Stimulated activated CD8-positive, alpha-beta memory T cell treated with anti-CD3 and anti-CD28 coated beads, Interleukin-7, amount 100 ng/mL, for 48 hours (primary cell): ENCODE measurements at regions not wholly inside any gene's neighbourhood (a gene's known extent, or its start where the extent isn't known, plus 50 kb on each side); places are given as distances from the start of the nearest gene placed in this dataset.

Experiments used
- DNase-seq, 2 donors: peaks; one replicate each; pipeline ENCODE4 v3.0.0-alpha.2; 2020; ENCODE audit warnings: low read depth in 1 of 2; ENCODE audit errors: extremely low read depth in 1 of 2

DNA sequence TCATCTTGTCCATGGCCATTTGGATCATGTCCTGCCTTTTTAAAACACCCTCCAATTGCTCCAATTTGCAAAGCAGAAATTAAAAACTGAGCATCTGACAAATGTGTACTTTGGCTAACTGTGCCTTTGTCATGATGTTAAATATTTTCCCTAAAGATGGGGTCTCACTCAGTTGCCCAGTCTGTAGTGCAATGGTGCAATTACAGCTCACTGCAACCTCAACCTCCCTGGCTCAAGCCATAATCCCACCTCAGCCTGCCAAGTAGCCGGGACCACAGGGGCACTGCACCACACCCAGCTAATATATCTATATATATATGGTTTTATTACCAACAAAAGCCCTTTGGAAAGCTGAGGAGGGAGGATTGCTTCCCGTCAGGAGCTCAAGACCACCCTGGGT, 782.7 kb downstream of the UQCRFS1 start:
- DNase-seq = no peak

- no peak for DNase-seq
These were observed 783.6 kb downstream of the UQCRFS1 start for GRCh38 chr19:28429356-28429755.

GRCh38 chr19:28428663-28429348, 784.1 kb downstream of the UQCRFS1 start:
- DNase-seq = no peak

DNA sequence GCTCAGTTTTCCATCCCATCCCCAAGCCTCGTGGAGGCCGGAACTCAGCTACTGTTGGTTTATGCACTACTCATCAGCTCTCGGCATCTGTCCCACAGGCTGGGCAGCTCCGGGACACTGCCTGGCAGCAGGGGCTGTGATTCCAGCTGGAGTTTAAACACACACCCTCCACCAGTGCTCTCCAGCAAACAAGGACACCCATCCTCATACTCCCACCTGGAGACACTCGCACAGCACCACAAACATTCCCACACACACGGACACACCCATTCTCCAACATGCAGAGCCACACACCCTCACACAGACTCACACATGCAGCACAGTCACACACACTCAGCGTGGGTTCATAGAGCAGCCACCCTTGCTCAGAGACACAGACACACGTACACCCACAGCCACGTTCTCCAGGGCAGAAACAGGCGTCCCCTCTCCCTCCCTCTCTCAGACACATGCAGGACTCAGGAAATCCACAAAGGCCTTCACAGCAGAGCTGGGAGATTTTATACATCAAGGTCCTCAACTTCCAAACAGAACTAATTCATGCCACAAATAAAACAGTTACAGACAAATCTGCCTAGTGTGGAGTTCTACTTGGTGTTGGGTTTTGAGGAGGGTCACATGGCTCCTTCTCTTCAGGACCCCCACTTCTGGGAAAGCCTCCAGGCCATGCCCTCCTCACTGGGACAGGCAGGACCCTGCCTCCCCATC, 785.4 kb downstream of the UQCRFS1 start:
- DNase-seq = no peak

DNA sequence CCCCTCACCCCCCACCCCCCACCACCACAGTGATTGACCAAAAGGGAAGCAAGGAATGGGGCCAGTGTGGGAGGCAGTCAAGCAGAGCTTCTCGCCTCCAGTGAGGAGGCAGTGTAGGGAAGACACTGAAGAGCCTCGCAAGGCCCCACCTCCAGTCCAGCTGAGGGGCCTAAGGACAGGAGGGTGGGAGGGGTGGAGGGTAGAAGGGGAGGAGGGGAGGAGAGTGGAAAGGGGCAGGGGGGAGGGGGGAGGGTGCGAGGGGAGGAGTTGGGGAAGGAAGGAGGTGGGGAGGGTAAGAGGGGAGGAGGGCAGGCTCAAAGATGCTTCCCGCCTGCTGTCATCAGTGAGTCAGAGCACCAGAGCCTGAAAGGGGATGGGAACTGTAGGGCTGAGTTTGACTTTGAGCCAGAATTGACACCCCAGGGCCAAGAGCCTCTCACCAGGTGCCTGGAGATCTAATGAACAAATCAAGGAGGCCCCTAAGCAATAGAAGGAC, 786.2 kb downstream of the UQCRFS1 start:
- DNase-seq = no peak

DNA sequence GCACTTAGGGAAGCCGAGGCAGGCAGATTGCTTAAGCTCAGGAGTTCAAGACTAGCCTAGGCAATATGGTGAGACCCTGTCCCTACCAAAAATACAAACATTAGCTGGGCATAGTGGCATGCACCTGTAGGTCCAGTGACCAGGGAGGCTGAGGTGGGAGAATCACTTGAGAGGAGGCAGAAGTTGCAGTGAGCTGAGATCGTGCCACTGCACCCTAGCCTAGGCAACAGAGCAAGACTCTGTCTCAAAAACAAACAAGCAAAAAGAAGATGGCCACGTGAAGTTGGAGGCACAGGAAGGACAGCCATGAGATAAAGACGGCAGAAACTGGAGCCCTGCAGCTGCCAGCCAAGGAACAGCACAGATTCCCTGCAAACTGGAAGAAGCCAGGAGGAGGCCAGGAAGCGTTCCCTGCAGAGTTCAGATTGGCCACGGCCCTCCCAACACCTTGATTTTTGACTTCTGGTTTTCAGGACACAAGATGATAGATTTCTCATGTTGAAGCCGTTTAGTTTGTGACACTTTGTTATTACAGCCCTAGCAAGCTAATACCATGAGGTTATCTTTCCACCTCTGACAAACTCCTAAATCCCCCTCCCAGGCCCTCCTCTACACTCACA, 786.7 kb downstream of the UQCRFS1 start:
- no peak for DNase-seq

- DNase-seq = no peak
These were observed 787.7 kb downstream of the UQCRFS1 start for GRCh38 chr19:28425046-28425931.

- no peak for DNase-seq
These were observed 788.3 kb downstream of the UQCRFS1 start for GRCh38 chr19:28424662-28425045.

GRCh38 chr19:28424077-28424476, 788.9 kb downstream of the UQCRFS1 start:
- DNase-seq = no peak

DNA sequence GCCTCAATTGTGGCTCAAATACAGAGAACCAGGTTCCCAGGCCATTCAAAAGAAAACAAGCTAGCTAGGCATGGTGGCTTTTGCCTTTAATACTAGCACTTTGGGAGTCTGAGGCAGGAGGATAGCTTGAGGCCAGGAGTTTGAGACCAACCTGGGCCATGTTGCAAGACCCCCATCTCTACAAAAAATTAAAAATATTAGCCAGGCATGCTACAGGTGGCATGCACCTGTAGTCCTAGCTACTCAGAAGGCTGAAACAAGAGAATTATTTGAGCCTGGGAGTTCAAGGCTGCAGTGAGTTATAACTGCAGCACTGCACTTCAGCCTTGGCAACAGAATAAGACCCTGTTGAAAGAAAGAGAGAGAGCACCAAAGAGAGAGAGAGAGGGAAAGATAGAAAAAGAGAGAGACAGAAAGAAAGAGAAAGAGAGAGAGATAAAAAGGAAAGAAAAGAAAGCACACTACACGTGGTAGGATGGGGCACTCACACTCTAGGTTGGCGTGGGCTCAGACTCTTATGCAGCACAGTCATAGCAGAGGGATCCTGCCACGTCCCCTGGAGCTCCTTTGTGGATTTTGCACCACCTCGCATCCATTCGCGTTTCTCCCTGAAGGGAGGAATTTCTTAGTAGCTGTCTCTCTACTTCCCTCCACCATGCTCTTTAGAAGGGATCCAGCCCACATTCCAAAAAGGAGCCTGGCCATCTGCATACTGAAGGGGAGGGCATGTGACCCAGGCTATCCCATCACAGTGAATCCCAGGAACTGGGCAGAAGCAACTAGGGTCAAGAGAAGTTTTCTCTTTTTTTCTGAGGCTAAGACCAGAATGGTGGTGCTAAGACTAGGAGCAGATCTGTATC, 789.9 kb downstream of the UQCRFS1 start:
- no peak for DNase-seq

GRCh38 chr19:28422046-28422445, 790.9 kb downstream of the UQCRFS1 start:
- no peak for DNase-seq

DNA sequence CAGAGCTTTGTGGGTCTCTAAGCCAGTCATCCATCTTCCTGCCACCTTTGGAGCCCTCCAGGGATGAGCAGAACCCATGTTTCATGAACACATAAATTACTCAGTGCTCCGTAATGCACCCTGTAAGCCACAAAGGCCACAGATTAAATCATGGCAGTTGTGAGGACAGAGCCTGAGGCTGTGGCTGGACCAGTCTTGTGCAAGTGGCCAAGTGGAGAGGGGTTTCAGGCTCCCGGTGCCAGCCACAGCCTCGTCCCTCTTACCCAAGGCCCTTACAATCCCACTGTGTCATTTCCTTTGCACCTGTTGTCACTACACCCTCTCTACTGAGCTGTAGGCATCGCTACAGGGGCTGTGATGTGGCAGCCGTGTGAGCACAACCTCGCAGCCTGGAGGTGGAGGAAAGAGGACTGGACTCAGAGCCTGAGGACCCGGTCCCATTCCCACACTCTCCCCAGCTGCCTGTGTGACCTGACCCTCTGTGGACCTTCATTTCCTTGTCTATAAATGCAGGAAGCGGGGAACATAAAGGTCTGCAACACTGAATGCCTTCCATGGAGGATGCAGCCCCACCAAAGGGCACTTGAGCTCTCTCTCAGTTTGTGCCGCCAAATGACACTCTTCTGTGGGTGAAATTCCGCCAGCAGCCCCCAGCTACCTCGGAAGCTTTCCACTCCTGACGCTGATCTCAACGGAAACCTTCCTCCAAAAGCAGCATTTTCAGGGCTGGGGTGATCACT, 792.0 kb downstream of the UQCRFS1 start:
- DNase-seq = no peak

GRCh38 chr19:28419312-28419711, 793.6 kb downstream of the UQCRFS1 start:
- DNase-seq = no peak

DNA sequence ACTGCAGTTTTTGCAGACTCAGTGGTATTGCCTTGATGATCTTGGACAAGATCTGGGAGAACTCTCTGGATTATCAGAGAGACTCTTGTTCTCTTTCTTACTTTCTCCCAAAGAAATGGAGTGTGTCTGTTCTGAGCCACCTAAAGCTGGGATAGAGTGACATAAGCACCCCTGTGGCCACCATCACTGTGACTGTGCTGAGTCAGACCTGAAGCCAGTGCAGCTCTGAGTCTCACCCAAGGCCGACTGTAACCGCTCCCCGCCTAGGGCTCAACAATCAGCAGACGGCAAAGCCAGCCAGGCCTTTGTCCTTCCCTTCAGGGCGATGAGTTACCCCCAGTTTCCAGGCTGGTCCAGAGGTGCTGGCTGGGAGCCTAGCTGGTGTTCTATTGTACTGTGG, 795.6 kb downstream of the UQCRFS1 start:
- DNase-seq = no peak

DNA sequence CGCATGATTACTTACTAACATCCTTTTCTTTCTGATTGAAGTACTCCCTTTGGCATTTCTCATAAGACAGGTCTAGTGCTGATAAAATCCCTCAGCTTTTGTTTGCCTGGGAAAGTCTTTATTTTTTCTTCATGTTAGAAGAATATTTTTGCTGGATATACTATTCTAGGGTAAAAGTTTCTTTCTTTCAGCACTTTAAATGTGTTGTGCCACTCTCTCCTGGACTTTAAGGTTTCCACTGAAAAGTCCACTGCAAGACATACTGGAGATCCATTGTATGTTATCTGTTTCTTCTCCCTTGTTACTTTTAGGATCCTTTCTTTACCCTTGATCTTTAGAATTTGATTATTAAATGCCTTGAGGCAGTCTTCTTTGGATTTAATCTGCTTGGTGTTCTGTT, 796.7 kb downstream of the UQCRFS1 start:
- DNase-seq = no peak

GRCh38 chr19:28414748-28415147, 798.2 kb downstream of the UQCRFS1 start:
- no peak for DNase-seq

GRCh38 chr19:28409859-28410258, 803.1 kb downstream of the UQCRFS1 start:
- DNase-seq = no peak

GRCh38 chr19:28406966-28407365, 806.0 kb downstream of the UQCRFS1 start:
- DNase-seq = no peak

GRCh38 chr19:28405346-28405742, 807.6 kb downstream of the UQCRFS1 start:
- no peak for DNase-seq
